ENCODE measurements at regions not wholly inside any gene's neighbourhood (a gene's known extent, or its start where the extent isn't known, plus 50 kb on each side); places are given as distances from the start of the nearest gene placed in this dataset.

- no peak for DNase-seq (ENCODE audit: low read depth in 2 of 2)
Observed at GRCh38 chr13:106041445-106041844, 494.0 kb downstream of the EFNB2 start.

DNA sequence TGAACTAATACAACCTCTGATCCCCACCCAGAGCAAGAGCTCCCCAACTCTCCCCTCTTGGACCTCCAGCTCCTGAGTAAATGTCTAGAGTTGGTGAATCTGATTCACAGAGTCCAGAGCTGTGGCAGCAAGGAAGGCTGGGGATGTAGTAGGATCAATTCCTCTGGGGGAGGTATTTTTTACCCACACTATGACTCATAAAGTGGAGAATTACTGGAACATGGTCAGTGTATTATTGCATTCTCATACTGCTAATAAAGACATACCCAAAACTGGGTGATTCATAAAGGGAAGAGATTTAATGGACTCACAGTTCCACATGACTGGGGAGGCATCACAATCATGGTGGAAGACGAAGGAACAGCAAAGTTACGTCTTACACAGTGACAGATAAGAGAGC lies 496.7 kb downstream of the EFNB2 start:
- DNase-seq (ENCODE audit: low read depth in 2 of 2), result no peak

DNA sequence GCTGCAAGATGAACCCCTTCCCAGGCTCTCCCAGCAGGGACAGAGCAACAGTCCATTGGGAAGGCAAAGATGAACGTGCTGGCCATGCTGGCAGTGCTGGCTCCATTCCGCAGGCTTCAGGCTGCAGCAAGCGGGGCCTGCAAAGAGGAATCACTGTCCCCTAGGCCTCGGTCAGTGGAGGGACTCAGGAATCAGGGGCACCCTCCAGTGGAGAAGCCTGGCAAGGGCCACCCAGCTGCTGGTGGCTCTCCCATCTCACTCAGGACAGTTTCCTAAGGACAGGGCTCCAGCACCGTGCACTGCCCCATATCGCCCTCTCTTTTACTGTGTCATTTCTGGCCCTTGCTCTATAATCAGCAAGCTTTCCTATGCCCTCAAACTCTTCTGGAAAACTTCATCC lies 498.6 kb downstream of the EFNB2 start:
- no peak for DNase-seq (ENCODE audit: low read depth in 2 of 2)

GRCh38 chr13:106034201-106034600 lies 501.3 kb downstream of the EFNB2 start:
- DNase-seq (ENCODE audit: low read depth in 2 of 2), result no peak

DNA sequence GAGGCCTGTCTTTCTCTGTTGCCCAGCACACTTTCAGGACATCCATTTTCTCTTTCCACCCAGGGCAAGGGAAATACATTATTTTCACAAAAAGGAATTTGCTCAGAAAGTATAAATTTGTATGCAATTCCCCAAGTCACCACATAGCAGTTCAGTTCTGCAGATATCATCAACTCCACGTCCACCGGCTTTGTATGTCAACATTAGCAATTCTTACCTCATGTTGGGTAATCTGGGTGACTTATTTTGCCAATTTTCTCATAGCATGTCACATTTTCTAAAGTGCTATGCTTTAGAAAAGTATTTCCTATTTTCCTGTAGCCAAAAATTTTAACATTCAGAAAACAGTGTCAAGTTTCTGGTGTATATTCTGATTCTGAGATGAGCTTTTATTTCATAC lies 501.8 kb downstream of the EFNB2 start:
- no peak for DNase-seq (ENCODE audit: low read depth in 2 of 2)

- no peak for DNase-seq (ENCODE audit: low read depth in 2 of 2)
Observed at GRCh38 chr13:106032441-106032840, 503.0 kb downstream of the EFNB2 start.

DNA sequence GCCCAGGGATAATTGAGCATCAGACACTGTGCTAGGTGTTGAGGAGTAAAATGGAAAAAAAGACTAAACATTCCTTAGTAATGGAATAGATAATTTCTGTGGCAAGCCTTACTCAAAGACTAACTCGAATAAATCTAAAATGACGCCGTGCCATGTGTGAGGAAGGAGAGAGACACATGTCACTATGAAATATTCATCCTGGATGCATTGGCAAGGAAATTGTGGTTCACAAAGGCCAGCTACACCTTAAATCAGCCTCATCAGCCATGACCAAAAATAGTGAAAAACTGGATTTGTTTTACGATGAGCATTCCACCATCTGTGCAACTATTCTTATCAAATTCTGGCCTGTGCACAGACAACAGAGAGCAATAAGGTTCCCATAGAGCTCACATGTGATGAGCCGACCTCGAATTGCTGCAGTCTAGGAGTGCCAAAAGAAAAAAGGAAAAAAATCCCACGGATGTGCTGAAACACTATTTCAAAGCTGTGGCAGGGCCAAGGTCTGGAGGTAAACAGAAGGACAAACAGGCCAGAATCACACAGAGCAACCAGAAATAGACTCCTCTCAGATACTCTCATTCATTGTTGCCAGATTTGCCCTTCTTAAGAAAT lies 505.7 kb downstream of the EFNB2 start:
- no peak for DNase-seq (ENCODE audit: low read depth in 2 of 2)

DNA sequence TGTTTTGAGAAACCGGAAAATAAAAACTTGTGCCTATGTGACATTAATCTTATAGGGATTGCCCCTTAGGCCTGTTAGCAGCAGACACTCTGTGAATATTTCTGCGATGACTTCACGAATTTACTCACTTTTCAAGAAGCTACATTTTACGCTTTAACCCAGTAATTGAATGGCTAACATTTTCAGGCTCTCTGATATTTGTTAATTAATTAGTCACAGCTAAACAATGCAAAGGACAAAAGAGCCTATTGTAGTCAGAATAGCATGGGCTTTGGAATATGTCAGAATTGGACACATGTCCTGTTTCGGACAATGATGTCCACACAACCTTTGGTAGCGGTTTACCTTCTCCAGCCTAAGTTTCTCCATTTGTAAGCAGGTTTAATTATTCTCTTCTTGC lies 506.6 kb downstream of the EFNB2 start:
- no peak for DNase-seq (ENCODE audit: low read depth in 2 of 2)

DNA sequence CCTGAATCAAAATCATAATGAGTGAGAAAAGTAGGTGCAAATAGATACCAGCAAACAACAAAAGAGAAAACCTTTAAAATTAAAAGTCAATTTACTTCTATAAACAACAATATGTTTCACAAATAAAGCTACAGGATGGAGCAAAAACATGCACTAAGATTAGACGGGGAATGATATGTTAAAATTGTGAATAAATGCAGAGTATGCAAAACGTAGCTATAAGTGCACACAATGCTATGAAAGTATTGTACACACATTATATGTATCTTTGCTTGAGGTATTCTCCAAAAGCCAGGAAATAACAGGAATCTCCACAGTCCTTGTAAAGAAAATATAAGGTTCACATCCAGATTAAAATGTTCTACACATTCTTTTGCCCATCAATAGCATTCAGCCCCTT lies 523.9 kb downstream of the EFNB2 start:
- DNase-seq (ENCODE audit: low read depth in 2 of 2), result no peak

- DNase-seq (ENCODE audit: low read depth in 2 of 2), result no peak
Observed at GRCh38 chr13:106010836-106011235, 524.6 kb downstream of the EFNB2 start.

DNA sequence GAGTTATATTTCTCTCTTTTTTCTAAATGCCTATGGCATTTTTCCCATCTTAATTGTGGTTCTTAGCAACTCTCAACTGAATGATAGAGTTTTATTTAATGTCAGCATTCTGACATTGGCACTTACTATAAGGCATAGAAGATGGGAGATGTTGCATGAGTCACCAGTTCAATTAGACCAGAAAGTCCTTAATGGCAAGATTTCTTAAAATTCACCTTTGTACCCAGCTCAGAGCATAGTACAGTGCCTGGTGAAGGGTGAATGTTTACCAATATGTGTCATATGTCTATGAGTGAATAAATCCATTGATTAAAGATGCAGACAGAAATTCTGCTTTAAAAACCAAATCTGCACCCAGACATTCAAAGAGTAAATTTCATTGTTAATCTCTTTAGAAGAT lies 526.9 kb downstream of the EFNB2 start:
- DNase-seq (ENCODE audit: low read depth in 2 of 2), result no peak

GRCh38 chr13:106007156-106007555 lies 528.3 kb downstream of the EFNB2 start:
- DNase-seq (ENCODE audit: low read depth in 2 of 2), result no peak

DNA sequence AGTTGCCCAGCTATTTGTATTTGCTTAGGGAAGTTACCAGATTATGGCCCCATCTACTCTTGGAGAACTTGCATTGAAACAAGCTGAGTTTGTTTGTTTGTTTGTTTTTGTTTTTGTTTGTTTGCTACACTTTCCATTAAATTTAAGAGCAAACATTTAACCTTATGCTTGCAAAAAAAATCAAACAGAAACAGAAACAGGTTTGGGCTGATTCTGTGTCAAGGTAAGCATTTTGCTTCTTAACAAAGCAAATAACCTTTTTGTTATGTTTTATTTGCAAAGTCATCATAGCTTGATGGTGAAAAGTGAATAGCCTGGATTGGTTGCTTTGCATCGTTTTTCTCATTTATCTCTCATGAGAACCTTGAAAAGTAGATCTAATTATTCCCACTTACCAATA lies 531.8 kb downstream of the EFNB2 start:
- DNase-seq (ENCODE audit: low read depth in 2 of 2), result no peak

DNA sequence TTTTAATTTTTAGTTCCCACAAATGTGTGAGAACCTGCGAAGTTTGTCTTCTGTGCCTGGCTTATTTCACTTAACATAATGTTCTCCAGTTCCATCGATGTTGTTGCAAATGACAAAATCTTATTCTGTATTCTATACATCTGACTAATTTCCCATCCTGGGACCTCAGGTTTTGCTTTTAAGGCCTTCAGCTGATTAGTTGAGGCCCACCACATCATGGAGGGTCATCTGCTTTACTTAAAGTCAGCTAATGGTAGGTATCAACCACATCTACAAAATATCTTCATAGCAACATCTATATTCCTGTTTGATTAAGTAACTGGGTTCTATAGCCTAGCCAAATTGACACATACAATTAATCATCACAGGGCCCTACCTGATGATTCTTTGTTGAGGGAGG lies 534.0 kb downstream of the EFNB2 start:
- DNase-seq (ENCODE audit: low read depth in 2 of 2), result no peak

DNA sequence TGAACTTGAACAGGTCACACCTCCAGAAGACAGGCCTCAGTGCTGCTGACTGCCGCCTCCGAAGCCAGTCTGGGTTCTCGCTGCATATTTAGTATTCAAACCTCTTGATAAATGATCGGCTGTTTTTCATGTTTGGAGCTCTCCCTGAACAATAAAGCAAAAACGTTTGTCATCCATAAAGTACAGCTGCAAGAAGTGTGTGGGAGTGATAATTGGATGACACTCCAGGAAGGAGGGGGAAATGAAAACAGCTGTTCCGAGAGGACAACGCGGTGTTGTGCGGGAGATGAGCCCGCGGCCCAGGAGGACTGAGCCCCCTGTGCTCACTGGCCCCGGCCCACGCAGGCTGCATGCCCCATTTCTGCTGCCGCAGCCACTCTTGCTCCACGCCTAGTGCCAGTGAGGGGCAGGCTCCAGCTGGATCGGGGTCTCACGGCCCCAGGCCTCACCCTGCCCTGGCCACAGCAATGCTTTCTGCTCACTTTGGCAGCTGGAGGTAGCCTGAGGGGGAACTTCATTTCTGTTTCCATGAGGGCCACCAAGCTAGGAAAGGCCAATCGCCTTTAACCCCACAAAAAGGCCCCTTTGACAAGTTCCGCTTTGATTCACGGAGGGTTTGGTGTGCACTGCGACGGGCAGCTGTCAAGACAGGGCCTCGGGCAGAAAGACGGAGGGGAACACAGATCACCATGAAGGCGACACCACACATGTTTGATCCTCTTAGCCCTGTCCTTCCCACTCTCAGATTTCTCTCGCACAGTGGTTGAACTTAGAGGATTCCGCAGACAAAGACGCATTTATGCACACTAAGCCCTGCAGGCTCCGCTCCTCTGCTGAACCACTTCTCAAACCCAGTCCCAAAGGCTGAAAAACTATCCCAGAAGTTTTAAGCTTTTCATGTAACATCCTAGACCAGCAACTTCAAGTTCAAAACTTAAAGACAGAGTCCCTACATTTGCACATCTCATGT lies 537.6 kb downstream of the EFNB2 start:
- no peak for DNase-seq (ENCODE audit: low read depth in 2 of 2)

DNA sequence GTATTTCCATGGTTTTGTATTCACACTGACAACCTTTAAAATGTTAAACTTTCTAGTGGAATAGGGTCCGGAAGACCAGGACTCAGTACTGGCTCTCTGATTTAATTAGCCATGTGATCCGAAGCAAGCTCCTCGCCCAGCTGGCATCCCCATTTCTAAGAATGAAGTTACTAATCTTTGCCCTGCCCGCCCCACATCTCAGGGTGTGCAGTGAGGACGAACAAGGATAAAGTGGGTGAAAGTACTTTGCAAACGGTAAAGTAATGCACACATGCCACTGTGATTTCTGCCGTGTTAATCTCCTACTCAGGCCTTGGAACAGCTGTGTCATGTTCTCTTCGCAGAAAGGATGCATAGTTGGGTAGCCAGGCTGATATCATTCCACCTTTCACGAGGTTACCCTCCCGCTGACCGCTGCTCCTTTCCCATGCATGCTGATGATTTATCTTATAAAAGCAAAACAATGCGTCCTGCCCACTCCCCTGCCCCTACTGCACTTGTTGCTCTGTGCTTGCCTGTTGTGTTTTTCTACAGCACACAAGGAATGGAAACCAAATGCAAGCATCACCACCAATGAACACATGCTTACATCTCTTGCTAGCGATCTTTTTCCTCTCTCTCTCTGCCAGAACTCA lies 539.0 kb downstream of the EFNB2 start:
- no peak for DNase-seq (ENCODE audit: low read depth in 2 of 2)

GRCh38 chr13:105994340-105994739 lies 541.1 kb downstream of the EFNB2 start:
- DNase-seq (ENCODE audit: low read depth in 2 of 2), result no peak

GRCh38 chr13:105991622-105992277 lies 543.7 kb downstream of the EFNB2 start:
- no peak for DNase-seq (ENCODE audit: low read depth in 2 of 2)

GRCh38 chr13:105991131-105991530 lies 544.3 kb downstream of the EFNB2 start:
- no peak for DNase-seq (ENCODE audit: low read depth in 2 of 2)

DNA sequence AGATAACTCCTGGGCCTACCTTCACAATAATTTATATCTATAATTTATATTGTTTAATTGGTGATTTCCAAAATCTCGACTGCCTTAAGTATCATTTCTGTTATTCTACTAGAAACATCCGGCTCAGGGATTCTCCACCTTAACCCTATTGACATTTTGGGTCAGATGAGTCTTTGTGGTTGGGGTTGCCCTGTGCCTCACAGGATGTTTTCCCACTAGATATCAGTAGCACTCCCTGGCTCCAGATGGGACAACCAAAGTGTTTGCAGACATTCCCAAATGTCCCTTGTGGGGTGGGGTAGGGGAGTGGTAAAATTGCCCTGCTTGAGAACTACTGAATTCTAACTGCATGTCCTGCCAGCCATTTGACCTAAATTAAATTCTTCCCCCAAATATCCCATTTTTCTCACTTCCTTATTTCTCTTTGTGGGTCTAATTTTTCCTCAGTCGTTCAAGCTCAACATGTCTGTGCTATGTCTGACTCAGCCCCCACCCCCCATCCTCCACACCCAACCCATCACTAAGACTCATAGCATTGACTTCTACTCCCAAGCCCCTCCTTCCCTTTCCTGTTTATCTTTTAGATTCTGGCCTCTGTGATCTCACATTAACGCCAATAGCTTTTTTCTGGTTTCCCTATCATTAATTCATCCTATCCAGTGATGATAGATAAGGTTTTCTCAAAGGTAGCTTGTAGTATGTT lies 545.1 kb downstream of the EFNB2 start:
- DNase-seq (ENCODE audit: low read depth in 2 of 2), result no peak

DNA sequence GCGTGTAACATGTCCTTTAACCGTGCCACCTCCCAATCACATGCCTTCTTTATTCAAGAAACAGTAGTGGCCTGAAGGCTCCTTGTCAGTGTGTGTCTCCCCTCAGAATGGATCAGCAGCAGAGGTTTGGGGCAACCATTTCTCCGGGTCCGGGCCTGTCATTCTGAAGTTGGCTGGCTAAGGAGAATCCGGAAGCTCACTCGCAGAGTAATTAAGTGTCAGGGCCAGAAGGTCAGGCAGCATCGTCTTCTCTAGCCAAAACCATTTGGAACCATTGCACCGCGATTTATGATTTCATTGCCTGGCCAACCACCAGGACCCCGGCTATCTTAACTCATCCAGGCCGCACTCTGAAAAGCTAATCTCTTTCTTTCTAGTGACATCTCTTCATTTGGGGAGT lies 550.8 kb downstream of the EFNB2 start:
- DNase-seq (ENCODE audit: low read depth in 2 of 2), result no peak

DNA sequence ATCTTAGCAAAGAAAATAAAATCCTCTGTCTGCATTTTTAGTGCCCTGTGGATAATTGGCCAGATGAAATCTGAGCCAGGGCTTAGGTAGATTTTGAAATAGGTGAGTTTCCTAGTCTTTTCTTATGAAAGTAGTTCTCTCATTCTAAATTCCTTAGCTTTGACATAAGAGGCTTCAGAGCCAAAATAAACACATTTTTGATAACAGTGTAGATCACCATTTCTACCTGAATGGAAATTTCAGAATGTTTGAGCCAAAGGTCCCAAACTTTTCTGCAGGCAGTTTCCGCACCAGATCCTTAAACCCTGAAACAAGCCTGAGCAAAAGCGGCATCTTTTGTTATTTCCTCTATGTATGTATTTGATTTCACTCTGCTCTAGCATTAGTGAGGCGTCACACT lies 551.2 kb downstream of the EFNB2 start:
- DNase-seq (ENCODE audit: low read depth in 2 of 2), result no peak
